Liver (tissue), 7 donors: ENCODE measurements at regions not wholly inside any gene's neighbourhood (a gene's known extent, or its start where the extent isn't known, plus 50 kb on each side); places are given as distances from the start of the nearest gene placed in this dataset.
A peak's percentile ranks its signal among the peaks of the same experiment; 100 is the strongest.

Experiments
- DNase-seq: peaks from one replicate; pipeline ENCODE4 v3.0.0-alpha.2; 2017; ENCODE audit warnings: low spot score
- H3K27ac ChIP-seq, 2 donors: one replicate each; pipeline ENCODE4 v1.7.0; 2013; ENCODE audit warnings: inconsistent platforms in 2 of 2, low read length in 2 of 2, control low read depth in 1 of 2, low read depth in 1 of 2, mild to moderate bottlenecking in 1 of 2
- H3K27me3 ChIP-seq, 4 donors: one replicate each; pipeline versions ENCODE4 v1.6.1 to v1.7.0; 2013; ENCODE audit warnings: low read length in 3 of 4, inconsistent platforms in 1 of 4, mild to moderate bottlenecking in 1 of 4, moderate library complexity in 1 of 4; ENCODE audit not compliant: control insufficient read depth in 4 of 4, insufficient read depth in 4 of 4
- H3K36me3 ChIP-seq, 4 donors: one replicate each; pipeline versions ENCODE4 v1.6.1 to v1.7.0; 2013; ENCODE audit warnings: low read length in 3 of 4, mild to moderate bottlenecking in 3 of 4, low read depth in 1 of 4, moderate library complexity in 1 of 4; ENCODE audit not compliant: control insufficient read depth in 4 of 4, insufficient read depth in 3 of 4
- H3K4me1 ChIP-seq, 4 donors: one replicate each; pipeline versions ENCODE4 v1.6.1 to v1.7.0; 2013; ENCODE audit warnings: low read length in 3 of 4, mild to moderate bottlenecking in 3 of 4, moderate library complexity in 1 of 4; ENCODE audit not compliant: control insufficient read depth in 4 of 4, insufficient read depth in 4 of 4
- H3K4me3 ChIP-seq, 3 donors: one replicate each; pipeline versions ENCODE4 v1.6.1 to v1.7.0; 2013; ENCODE audit warnings: low read length in 3 of 3, control low read depth in 1 of 3, low read depth in 1 of 3, mild to moderate bottlenecking in 1 of 3
- H3K9ac ChIP-seq, 2 donors: one replicate each; pipeline ENCODE4 v1.7.0; 2013; ENCODE audit warnings: low read length in 2 of 2, mild to moderate bottlenecking in 2 of 2, moderate library complexity in 2 of 2, control low read depth in 1 of 2, low read depth in 1 of 2
- H3K9me3 ChIP-seq, 4 donors: one replicate each; pipeline versions ENCODE4 v1.6.1 to v1.7.0; 2013; ENCODE audit warnings: low read length in 3 of 4; ENCODE audit not compliant: control insufficient read depth in 4 of 4
- ATF3 ChIP-seq: IDR thresholded peaks from 2 replicates; pipeline ENCODE4 v1.6.1; 2016; ENCODE audit warnings: antibody characterized with exemption
- EGR1 ChIP-seq, 2 donors: IDR thresholded peaks; 2 replicates each; pipeline ENCODE4 v1.6.1; 2016 to 2018; ENCODE audit warnings: antibody characterized with exemption in 2 of 2, low read depth in 2 of 2
- FOXA1 ChIP-seq: IDR thresholded peaks from 2 replicates; pipeline ENCODE4 v1.6.1; 2016; ENCODE audit warnings: antibody characterized with exemption
- FOXA2 ChIP-seq: IDR thresholded peaks from 2 replicates; pipeline ENCODE4 v1.6.1; 2016; ENCODE audit warnings: antibody characterized with exemption
- GABPA ChIP-seq, 2 donors: IDR thresholded peaks in 1 of 2; conservative IDR thresholded peaks in 1 of 2; 2 replicates each; pipeline ENCODE4 v1.6.1; 2016; ENCODE audit warnings: antibody characterized with exemption in 2 of 2, mild to moderate bottlenecking in 1 of 2, moderate library complexity in 1 of 2
- HNF4A ChIP-seq, 2 donors: conservative IDR thresholded peaks; 2 replicates each; pipeline ENCODE4 v1.6.1; 2016; ENCODE audit warnings: antibody characterized with exemption in 2 of 2, mild to moderate bottlenecking in 2 of 2
- HNF4G ChIP-seq: IDR thresholded peaks from 2 replicates; pipeline ENCODE4 v1.6.1; 2016; ENCODE audit warnings: antibody characterized with exemption
- JUND ChIP-seq, 2 donors: IDR thresholded peaks; 2 replicates each; pipeline ENCODE4 v1.6.1; 2016; ENCODE audit warnings: antibody characterized with exemption in 2 of 2
- MAX ChIP-seq: IDR thresholded peaks from 2 replicates; pipeline ENCODE4 v1.6.1; 2016; ENCODE audit warnings: antibody characterized with exemption
- NR2F2 ChIP-seq: IDR thresholded peaks from 2 replicates; pipeline ENCODE4 v1.6.1; 2016; ENCODE audit warnings: antibody characterized with exemption
- RAD21 ChIP-seq, 2 donors: IDR thresholded peaks; 2 replicates each; pipeline ENCODE4 v1.6.1; 2016; ENCODE audit warnings: antibody characterized with exemption in 2 of 2, mild to moderate bottlenecking in 2 of 2
- REST ChIP-seq: IDR thresholded peaks from 2 replicates; pipeline ENCODE4 v1.6.1; 2016; ENCODE audit warnings: antibody characterized with exemption, mild to moderate bottlenecking
- RXRA ChIP-seq, 2 donors: IDR thresholded peaks; 2 replicates each; pipeline ENCODE4 v1.6.1; 2017 to 2018; ENCODE audit warnings: antibody characterized with exemption in 2 of 2, mild to moderate bottlenecking in 1 of 2
- SP1 ChIP-seq: IDR thresholded peaks from 2 replicates; pipeline ENCODE4 v1.6.1; 2018; ENCODE audit warnings: antibody characterized with exemption, mild to moderate bottlenecking
- TAF1 ChIP-seq: conservative IDR thresholded peaks from 2 replicates; pipeline ENCODE4 v1.6.1; 2016; ENCODE audit warnings: antibody characterized with exemption, mild to moderate bottlenecking
- YY1 ChIP-seq: IDR thresholded peaks from 2 replicates; pipeline ENCODE4 v1.6.1; 2016; ENCODE audit warnings: antibody characterized with exemption, mild to moderate bottlenecking
- ZBTB33 ChIP-seq: IDR thresholded peaks from 2 replicates; pipeline ENCODE4 v1.6.1; 2016; ENCODE audit warnings: antibody characterized with exemption
- WGBS: extraction: QIAGEN DNeasy Blood & Tissue Kit; methylation state at CpG from one replicate; pipeline ENCODE4 v1.1.7; 2013; 5-methylcytosine and 5-hydroxymethylcytosine counted together
- donor health status: healthy.
- donor health status: healthy.
- donor health status: healthy.
- donor health status: healthy.

- 64% methylated on average over 5 of the region's 5 CpGs for WGBS
- Histone ChIP-seq H3K36me3 (no peaks in the 10 kb centered on the region), H3K9ac (no peak overlapping the region), H3K4me1 (no peaks in the 10 kb centered on the region), H3K27me3 (no peaks in the 10 kb centered on the region), H3K4me3 (no peak overlapping the region), H3K27ac (no peak overlapping the region), H3K9me3 (no peaks in the 10 kb centered on the region)
- no peak for DNase-seq
- no peak for TF ChIP-seq YY1
- TF ChIP-seq RXRA (IDR thresholded peaks at IDR 0.05), result no peak
- no peak for TF ChIP-seq RAD21 (IDR thresholded peaks at IDR 0.05)
- no peak for TF ChIP-seq FOXA1
- no peak for TF ChIP-seq FOXA2
- TF ChIP-seq TAF1, result no peak
- no peak for TF ChIP-seq SP1
- no peak for TF ChIP-seq EGR1 (IDR thresholded peaks at IDR 0.05; ENCODE audit: low read depth in 2 of 2)
- no peak for TF ChIP-seq GABPA (IDR thresholded peaks at IDR 0.05 in 1 of 2, conservative IDR thresholded peaks at IDR 0.05 in 1 of 2)
- TF ChIP-seq ZBTB33, result no peak
- no peak for TF ChIP-seq HNF4G
- no peak for TF ChIP-seq HNF4A (conservative IDR thresholded peaks at IDR 0.05)
- TF ChIP-seq ATF3, result no peak
Measured at GRCh38 chr15:61556037-61556648, 327.0 kb upstream of the RORA start.

GRCh38 chr15:61549727-61550126 is 320.6 kb upstream of the RORA start:
- Histone ChIP-seq H3K9me3 (no peaks in the 10 kb centered on the region), H3K4me1 (peaks cover 0 to 3% (median 2%) of the 10 kb centered on the region in 4 donors), H3K27ac (no peak overlapping the region), H3K36me3 (no peaks in the 10 kb centered on the region), H3K9ac (no peak overlapping the region), H3K27me3 (no peaks in the 10 kb centered on the region), H3K4me3 (no peak overlapping the region)
- no peak for DNase-seq
- 29% methylated on average over 1 of the region's 1 CpG for WGBS
- TF ChIP-seq ZBTB33, result no peak
- no peak for TF ChIP-seq MAX
- TF ChIP-seq HNF4A (conservative IDR thresholded peaks at IDR 0.05), result peak; percentile 91 to 97
- peak; percentile 63 for TF ChIP-seq HNF4G
- TF ChIP-seq NR2F2, result peak; percentile 55
- no peak for TF ChIP-seq FOXA1
- TF ChIP-seq RAD21 (IDR thresholded peaks at IDR 0.05), result peak in 1 of 2 donors; percentile 35
- TF ChIP-seq SP1, result no peak
- peak; percentile 65 to 78 for TF ChIP-seq RXRA (IDR thresholded peaks at IDR 0.05)
- TF ChIP-seq FOXA2, result no peak
- no peak for TF ChIP-seq EGR1 (IDR thresholded peaks at IDR 0.05; ENCODE audit: low read depth in 2 of 2)
- no peak for TF ChIP-seq REST
- peak in 1 of 2 donors; percentile 19 for TF ChIP-seq JUND (IDR thresholded peaks at IDR 0.05)
- no peak for TF ChIP-seq ATF3
